ENCODE measurements at regions not wholly inside any gene's neighbourhood (a gene's known extent, or its start where the extent isn't known, plus 50 kb on each side); places are given as distances from the start of the nearest gene placed in this dataset.

DNA sequence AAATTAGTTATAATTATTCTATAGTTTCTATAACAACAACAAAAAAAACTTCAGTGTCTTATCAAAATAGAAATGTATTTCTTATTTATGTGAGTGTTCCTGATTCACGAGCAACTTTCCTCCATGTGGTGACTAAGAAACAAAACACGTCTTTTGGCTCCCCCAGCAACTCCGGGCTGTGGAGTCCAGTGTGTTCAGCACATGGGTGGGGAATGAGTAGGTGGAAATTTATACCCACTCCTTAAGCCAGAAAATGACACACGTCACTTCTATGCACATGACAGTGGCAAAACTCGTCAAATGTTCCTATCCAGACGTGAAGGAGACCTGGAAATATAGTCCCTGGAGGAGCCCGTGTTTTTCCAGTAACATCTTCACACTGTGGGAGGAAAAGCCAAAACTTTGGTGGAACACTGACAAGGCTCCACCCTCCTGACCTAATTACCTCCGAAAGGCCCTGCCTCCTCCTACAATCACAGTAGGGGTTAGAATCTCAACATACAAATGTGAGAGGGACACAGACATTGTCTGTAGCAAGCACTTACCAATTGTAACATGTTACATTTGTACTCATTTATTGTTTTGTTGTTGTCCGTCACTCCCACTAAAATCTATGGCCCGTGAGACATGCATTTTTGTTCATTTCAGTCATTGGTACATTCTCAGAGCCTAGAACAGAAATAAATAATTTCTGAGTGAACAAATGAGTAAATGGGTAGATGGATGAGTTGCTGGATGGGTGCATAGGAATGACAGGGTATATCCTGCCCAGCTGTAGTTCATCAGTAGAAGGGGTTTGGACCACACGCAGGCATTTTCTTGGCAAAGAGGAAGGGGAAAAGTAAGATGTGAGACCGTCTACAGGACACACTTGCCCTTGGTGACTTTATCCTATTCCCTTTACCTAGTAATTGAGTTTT is 605.8 kb upstream of the TENM3 start:
- DNase-seq (ENCODE audit: low read depth), result no peak

DNA sequence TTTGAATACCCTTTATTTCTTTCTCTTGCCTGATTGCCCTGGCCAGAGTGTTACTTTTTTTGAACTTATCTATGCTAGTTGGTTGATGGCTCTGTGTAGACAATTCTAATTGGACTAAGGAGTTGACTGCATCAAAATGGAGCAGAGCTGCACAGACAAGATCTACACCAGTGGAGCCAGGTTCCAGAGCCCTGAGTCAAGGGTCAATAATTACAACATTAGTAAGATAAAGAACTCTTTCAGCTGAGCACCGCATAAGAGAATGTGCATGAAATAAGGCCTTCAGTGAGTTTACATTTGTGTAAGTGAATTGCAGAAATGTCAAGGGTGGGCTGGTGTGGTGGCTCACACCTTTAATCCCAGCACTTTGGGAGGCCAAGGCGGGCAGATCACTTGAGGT is 599.7 kb upstream of the TENM3 start:
- DNase-seq (ENCODE audit: low read depth), result no peak

DNA sequence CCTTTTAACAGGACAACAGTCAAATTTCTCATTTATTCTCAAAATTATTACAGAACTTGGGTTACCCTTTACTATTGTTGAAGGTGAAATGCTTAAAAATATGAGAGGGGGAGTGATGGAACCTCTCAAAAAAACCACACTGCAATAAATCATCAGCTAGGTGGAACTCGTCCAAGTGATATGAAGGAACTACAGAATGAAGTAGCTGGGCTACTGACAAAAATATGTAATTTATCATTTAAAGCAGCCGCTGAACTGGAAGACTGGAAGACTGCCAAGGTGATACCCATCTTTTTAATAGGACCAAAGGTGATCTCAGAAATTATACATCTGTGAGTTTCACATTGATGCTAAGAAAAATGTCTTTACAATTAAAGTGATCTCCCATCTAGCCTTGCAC is 597.7 kb upstream of the TENM3 start:
- no peak for DNase-seq (ENCODE audit: low read depth)

GRCh38 chr4:181646864-181647263 is 596.3 kb upstream of the TENM3 start:
- no peak for DNase-seq (ENCODE audit: low read depth)

- no peak for DNase-seq (ENCODE audit: low read depth)
These were observed 595.6 kb upstream of the TENM3 start for GRCh38 chr4:181647396-181648147.

DNA sequence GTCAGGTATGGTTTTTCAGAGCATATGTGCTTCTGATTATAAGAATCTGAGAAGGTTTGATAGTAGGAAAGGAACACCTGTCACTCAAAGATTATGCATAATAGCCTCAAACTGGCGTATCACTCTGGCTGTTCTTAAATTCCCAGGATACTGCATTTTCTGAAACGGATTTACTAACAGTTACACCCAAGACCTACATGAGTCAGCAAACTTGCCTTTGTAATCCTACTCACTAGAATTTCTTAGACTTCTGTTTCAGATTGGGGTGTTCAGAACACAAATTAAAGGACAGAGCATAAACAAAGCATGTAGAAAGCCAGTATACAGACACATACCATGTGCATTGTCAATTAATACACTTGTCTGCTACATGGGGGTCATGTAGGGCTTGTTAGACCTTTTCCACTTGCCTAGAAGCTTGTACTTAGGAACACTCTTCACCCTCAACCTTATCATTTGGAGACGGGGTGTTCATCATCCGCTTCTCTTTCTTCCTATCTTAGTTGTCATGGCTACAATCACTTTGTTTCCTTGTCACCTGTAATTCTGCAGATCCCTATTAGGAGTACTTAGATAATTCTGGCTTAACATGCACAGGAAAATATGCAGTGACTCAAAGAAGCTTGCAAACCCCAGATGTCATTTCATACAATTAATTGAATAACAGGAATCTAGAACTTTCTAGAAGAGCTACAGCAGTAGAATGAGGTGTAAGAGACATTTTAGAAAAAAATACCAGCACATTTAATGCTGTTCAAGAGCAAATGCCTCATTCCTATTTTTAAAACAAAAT is 593.0 kb upstream of the TENM3 start:
- no peak for DNase-seq (ENCODE audit: low read depth)

DNA sequence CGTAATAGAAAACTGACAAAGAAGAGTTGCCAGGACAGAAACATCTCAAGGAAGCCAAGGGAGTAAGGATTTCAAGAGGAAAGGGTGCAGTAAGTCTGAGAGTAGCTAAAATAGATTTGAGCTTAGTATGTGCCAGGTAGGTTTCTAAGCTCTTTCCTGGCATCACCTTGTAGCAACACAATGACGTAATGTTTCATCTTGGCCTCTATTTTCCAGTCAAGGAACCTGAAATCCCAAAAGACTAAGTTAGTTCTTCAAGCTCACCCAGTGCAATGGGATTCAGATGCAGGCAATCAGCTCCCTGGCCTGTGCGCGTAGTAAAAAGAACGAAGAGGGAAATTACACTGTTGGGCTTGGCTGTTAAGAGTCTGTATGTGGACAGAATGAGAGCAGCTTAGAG is 586.5 kb upstream of the TENM3 start:
- no peak for DNase-seq (ENCODE audit: low read depth)

GRCh38 chr4:181659202-181659601 is 584.0 kb upstream of the TENM3 start:
- DNase-seq (ENCODE audit: low read depth), result no peak

GRCh38 chr4:181659876-181660275 is 583.3 kb upstream of the TENM3 start:
- DNase-seq (ENCODE audit: low read depth), result no peak

DNA sequence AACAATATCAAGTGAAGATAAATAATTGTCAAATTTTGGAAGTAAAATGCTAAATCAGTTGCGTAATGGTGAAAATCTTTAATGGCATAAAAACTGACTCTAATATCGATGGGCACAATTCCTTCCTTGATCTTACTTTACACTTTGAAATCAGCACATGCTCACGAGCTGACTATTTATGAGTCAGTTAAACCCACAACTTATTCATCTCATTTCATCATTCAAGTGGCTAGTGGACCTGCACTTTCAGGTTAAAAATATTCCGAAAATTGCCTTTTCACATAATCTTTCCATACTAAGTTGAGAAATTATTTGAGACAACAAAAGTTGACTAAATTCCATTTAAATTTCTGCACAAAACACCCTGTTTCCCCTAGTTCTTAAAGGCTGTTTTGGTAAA is 582.1 kb upstream of the TENM3 start:
- no peak for DNase-seq (ENCODE audit: low read depth)

DNA sequence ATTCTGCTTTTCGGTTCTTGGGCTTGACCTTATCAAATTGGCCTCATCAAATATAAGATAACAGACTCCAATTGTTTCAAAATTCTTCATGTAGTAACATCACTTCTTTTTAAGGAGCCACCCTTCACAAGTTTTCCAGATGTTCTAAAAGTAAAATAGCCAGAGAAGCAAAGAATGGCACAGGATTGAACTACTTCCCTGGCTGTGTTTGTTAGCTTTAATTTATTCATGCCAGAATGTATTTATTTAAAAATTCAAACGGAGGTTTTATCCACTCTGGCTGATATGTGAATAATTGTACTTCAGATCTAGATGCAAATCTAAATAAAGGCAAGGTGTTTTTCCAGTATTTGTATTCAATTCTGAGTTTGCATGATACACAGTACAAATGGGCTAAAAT is 581.3 kb upstream of the TENM3 start:
- no peak for DNase-seq (ENCODE audit: low read depth)

GRCh38 chr4:181662383-181662782 is 580.8 kb upstream of the TENM3 start:
- no peak for DNase-seq (ENCODE audit: low read depth)

DNA sequence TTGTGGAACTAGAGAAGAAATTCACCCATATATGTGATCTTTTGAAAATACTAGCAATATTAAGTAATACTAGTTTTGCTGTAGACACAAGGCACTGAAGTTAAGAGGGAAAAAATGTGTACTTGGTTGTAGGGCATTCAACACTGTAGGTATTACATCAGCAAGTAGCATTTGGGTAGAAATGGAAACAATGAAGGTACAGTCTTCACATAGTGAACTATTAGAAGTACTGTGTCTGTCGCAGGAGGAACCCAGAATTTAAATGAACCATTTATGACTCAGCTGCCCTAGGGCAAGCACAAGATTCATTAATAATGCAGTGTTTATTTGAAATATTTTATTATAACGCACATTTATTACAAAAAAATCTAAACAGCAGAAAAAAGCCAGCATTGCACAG is 572.7 kb upstream of the TENM3 start:
- no peak for DNase-seq (ENCODE audit: low read depth)

DNA sequence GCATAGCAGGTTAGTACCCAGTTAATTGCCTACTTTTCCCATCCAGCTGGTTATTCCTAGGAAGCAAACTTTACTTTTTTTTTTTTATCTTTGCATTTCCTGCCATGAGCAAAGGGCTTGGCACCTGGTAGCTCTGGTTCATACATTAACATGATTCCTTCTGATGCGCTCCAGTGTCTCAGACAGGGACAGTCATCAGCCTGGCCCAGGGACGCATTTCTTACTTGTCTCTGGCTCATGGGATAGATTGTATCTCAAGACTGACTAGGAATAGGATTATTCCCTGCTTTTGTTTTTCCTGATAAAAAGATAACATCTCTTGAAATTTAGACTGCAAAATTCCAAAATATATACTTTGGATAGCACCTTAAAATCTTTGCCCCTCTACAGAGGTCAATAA is 571.5 kb upstream of the TENM3 start:
- no peak for DNase-seq (ENCODE audit: low read depth)

GRCh38 chr4:181672751-181673150 is 570.5 kb upstream of the TENM3 start:
- no peak for DNase-seq (ENCODE audit: low read depth)

DNA sequence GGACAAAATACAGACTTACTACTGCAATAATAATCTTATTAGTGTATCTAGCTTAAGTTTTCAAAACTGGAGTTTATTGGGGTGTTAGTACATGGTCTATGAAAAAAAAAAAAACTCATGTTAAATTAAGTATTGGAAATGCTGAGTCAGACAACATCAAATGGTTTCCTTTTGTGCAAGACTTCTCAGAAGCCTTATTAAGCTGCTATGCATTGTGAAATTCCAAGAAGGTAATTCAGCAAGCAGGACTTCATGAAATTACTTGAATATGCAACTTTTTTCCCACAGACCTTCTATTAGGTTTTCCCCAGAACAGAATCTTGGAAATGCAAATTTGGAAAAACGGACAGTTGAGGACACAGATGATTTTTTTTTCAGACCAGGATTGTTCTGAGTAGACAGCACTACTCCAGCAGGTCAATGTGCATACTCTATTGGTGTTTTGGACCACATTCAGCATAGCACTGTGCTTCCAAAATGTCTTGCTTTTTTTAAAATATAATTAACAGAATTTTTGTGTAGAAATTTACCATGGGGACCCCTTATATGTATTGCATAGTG is 568.8 kb upstream of the TENM3 start:
- no peak for DNase-seq (ENCODE audit: low read depth)

GRCh38 chr4:181676546-181676945 is 566.7 kb upstream of the TENM3 start:
- no peak for DNase-seq (ENCODE audit: low read depth)

DNA sequence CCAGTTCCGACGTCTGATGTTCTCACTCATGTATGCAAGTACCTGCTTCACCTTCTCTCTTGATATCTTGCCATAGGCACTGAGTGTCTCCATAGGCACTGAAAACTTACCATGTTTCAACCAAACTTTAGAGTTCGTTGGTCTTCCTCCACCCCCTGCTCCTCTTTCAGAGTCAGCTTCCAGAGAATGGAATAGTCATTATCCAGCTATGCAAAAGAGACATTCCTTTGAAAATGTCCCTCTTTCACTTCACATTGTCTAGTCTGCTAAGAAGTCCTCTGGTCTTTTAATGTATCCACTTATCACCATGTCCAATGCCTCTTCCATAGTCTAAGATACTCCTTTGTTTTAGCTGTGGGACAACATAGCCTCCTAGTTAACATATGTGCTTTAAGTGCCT is 566.0 kb upstream of the TENM3 start:
- DNase-seq (ENCODE audit: low read depth), result no peak

DNA sequence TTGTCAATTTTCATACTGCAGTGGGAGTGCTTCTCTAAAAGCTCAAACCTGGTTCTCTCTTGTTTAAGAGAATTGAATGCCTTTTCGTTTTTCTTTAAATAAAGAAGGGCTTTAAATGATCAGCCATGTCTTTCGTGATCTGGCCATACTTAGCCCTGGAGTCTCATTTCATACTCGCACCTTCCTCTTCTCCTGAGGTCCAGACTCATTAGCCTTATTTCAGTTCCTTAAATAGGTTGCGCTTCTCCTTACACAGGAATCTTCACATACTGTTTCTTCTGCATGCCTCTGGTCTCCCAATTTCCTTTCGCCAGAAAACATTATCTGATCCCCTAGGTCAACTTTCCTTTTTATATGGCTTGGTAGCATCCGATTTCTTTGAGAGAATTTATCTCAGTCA is 565.6 kb upstream of the TENM3 start:
- no peak for DNase-seq (ENCODE audit: low read depth)

DNA sequence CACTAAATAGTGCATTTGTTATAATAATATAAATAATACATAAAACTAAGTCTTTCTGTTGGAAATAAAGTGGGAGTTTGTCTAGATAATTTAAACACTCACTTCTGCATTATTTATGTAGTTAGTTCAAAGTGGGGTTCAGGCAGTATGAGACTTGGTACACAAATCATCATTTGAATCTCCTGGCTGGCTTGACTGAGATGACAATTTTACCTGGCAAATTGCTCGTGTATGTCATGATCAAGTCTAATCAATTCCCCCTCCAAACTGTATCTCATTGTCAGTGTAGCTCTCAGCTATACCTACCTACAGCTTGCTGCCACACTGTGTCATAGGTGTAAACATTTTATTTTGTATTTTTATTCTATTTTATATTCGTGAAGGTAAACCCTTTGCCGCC is 563.4 kb upstream of the TENM3 start:
- no peak for DNase-seq (ENCODE audit: low read depth)

- DNase-seq (ENCODE audit: low read depth), result no peak
These were observed 560.7 kb upstream of the TENM3 start for GRCh38 chr4:181682367-181683047.

- DNase-seq (ENCODE audit: low read depth), result no peak
These were observed 558.9 kb upstream of the TENM3 start for GRCh38 chr4:181684310-181684709.

All from activated T-cell treated with anti-CD3 and anti-CD28 coated beads for 24 hours (primary cell).